GM12878 (cell line): ENCODE measurements at regions not wholly inside any gene's neighbourhood (a gene's known extent, or its start where the extent isn't known, plus 50 kb on each side); places are given as distances from the start of the nearest gene placed in this dataset.

Experiments
- ATAC-seq: fragments of 200-7000 bp; cut with Tn5 transposase; 3 replicates; pipeline ENCODE4 v1.9.1; 2020; ENCODE audit warnings: mild to moderate bottlenecking, moderate library complexity
- BruUV-seq: library from RNA; stranded (reverse); fragments of 400-500 nt; replicated peaks from 2 replicates; lab custom pipeline; 2021; lab: Mats Ljungman, UMichigan
- CTCF ChIA-PET: fragments of 300-600 bp; sonication (Branson Sonifier 250); formaldehyde crosslinking; extraction: SDS; loops from one replicate; lab custom pipeline; 2021; ENCODE audit warnings: inconsistent platforms; lab: Yijun Ruan, JAX
- POLR2A ChIA-PET: fragments of 350-600 bp; formaldehyde crosslinking; extraction: SDS; loops from one replicate; lab custom pipeline; 2021; ENCODE audit warnings: inconsistent platforms; lab: Charles Lee
- RAD21 ChIA-PET: fragments of 300-600 bp; sonication (Branson Sonifier 250); formaldehyde crosslinking; loops from one replicate; lab custom pipeline; 2023; ENCODE audit warnings: antibody characterized with exemption; ENCODE audit not compliant: unreplicated experiment; lab: Charles Lee
- SMC1A ChIA-PET: fragments of 300-600 bp; sonication (Branson Sonifier 250); formaldehyde crosslinking; loops from one replicate; lab custom pipeline; 2023; ENCODE audit not compliant: unreplicated experiment, uncharacterized antibody; lab: Charles Lee
- DNase-seq: peaks from one replicate; pipeline ENCODE4 v3.0.0-alpha.2; 2011; ENCODE audit warnings: low read depth, low spot score
- FAIRE-seq: peaks from 3 replicates; lab custom pipeline; 2011; peaks lifted over from hg19 to GRCh38; lab: Jason Lieb, UNC
- H2AFZ ChIP-seq: 2 replicates; pipeline ENCODE4 v1.6.0; 2011; ENCODE audit warnings: low read depth, low read length, control low read depth; ENCODE audit not compliant: control insufficient read depth
- H3K27ac ChIP-seq: 2 replicates; pipeline ENCODE4 v1.5.1; 2011; ENCODE audit warnings: control low read depth; ENCODE audit not compliant: control insufficient read depth, insufficient read depth
- H3K27me3 ChIP-seq, 2 experiments: replicated peaks in 1 of 2; 2 replicates each; pipeline versions ENCODE4 v1.6.0 to v1.6.1; 2011; ENCODE audit warnings: low read length in 1 of 2; ENCODE audit not compliant: control insufficient read depth in 2 of 2, insufficient read depth in 2 of 2
- H3K36me3 ChIP-seq, 2 experiments: 2 replicates each; pipeline ENCODE4 v1.5.1; 2011; ENCODE audit warnings: low read length in 1 of 2; ENCODE audit not compliant: control insufficient read depth in 2 of 2, insufficient read depth in 2 of 2
- H3K4me1 ChIP-seq: 2 replicates; pipeline ENCODE4 v1.6.1; 2011; ENCODE audit warnings: mild to moderate bottlenecking, low read length, moderate library complexity, mixed read lengths; ENCODE audit not compliant: control insufficient read depth, insufficient read depth
- H3K4me2 ChIP-seq: 2 replicates; pipeline ENCODE4 v1.6.0; 2011; ENCODE audit warnings: control low read depth; ENCODE audit not compliant: control insufficient read depth, insufficient read depth
- H3K4me3 ChIP-seq: fragments of 200-600 bp; sonication (generic); 2 replicates; pipeline ENCODE4 v1.5.1; 2016
- H3K79me2 ChIP-seq: 2 replicates; pipeline ENCODE4 v1.6.0; 2011; ENCODE audit warnings: low read length; ENCODE audit not compliant: control insufficient read depth, insufficient read depth
- H3K9ac ChIP-seq: 2 replicates; pipeline ENCODE4 v1.8.0; 2011; ENCODE audit warnings: low read length, control low read depth, mixed read lengths; ENCODE audit not compliant: control insufficient read depth, insufficient read depth
- H3K9me3 ChIP-seq: replicated peaks from 3 replicates; pipeline ENCODE4 v1.5.1; 2011; ENCODE audit warnings: mild to moderate bottlenecking, low read length; ENCODE audit not compliant: control insufficient read depth, insufficient read depth
- H4K20me1 ChIP-seq: 2 replicates; pipeline ENCODE4 v1.6.0; 2011; ENCODE audit not compliant: control insufficient read depth, insufficient read depth
- ASH2L ChIP-seq: fragments of 300-600, 200-600 bp; sonication (generic); IDR thresholded peaks from 2 replicates; pipeline ENCODE4 v1.6.1; 2017; ENCODE audit warnings: low read depth, mild to moderate bottlenecking, borderline replicate concordance
- BCL3 ChIP-seq: IDR thresholded peaks from 2 replicates; pipeline ENCODE4 v1.6.1; 2011; ENCODE audit warnings: borderline replicate concordance, low read depth, mild to moderate bottlenecking, moderate library complexity, low read length; ENCODE audit not compliant: insufficient read depth, poor library complexity, severe bottlenecking
- CBX3 ChIP-seq: fragments of 200-600 bp; sonication (generic); IDR thresholded peaks from 2 replicates; pipeline ENCODE4 v1.6.1; 2016; ENCODE audit warnings: low read depth, borderline replicate concordance
- CTCF ChIP-seq, 3 experiments: IDR thresholded peaks in 2 of 3; conservative IDR thresholded peaks in 1 of 3; 2 replicates each; pipeline ENCODE4 v1.5.1; 2011; ENCODE audit warnings: low read depth in 3 of 3, low read length in 3 of 3, mild to moderate bottlenecking in 3 of 3, control low read depth in 2 of 3, moderate library complexity in 2 of 3, inconsistent platforms in 1 of 3, mixed read lengths in 1 of 3; ENCODE audit not compliant: control insufficient read depth in 2 of 3, insufficient read depth in 1 of 3; ENCODE audit errors: extremely low read depth in 1 of 3
- ETV6 ChIP-seq, 2 experiments: fragments of 450-650 bp in 1 of 2; IDR thresholded peaks in 1 of 2; conservative IDR thresholded peaks in 1 of 2; 2 replicates each; pipeline ENCODE4 v1.6.1; 2014; ENCODE audit warnings: antibody characterized with exemption in 1 of 2, borderline replicate concordance in 1 of 2, low read depth in 1 of 2, mild to moderate bottlenecking in 1 of 2, moderate library complexity in 1 of 2
- GATAD2B ChIP-seq: fragments of 450-650 bp; conservative IDR thresholded peaks from 2 replicates; pipeline ENCODE4 v1.6.1; 2017; ENCODE audit warnings: low read depth, mild to moderate bottlenecking, moderate library complexity
- PAX8 ChIP-seq: fragments of 450-650 bp; IDR thresholded peaks from 2 replicates; pipeline ENCODE4 v1.6.1; 2017; ENCODE audit warnings: mild to moderate bottlenecking, moderate library complexity
- RAD51 ChIP-seq: fragments of 450-650 bp; IDR thresholded peaks from 2 replicates; pipeline ENCODE4 v1.6.1; 2016; ENCODE audit warnings: moderate library complexity, mild to moderate bottlenecking, inconsistent platforms
- RB1 ChIP-seq: fragments of 450-650 bp; formaldehyde crosslinking; IDR thresholded peaks from 2 replicates; pipeline ENCODE4 v1.6.1; 2017; ENCODE audit warnings: mild to moderate bottlenecking, borderline replicate concordance
- RBBP5 ChIP-seq: fragments of 200-600 bp; sonication (generic); conservative IDR thresholded peaks from 2 replicates; pipeline ENCODE4 v1.6.1; 2016
- SMAD5 ChIP-seq: IDR thresholded peaks from 2 replicates; pipeline ENCODE4 v1.6.1; 2016; ENCODE audit warnings: antibody characterized with exemption, low read depth
- TCF12 ChIP-seq: IDR thresholded peaks from 2 replicates; pipeline ENCODE4 v1.6.1; 2011; ENCODE audit warnings: low read depth, mild to moderate bottlenecking, low read length
- ZNF622 ChIP-seq: fragments of 450-650 bp; IDR thresholded peaks from 2 replicates; pipeline ENCODE4 v1.6.1; 2017; ENCODE audit warnings: mild to moderate bottlenecking, inconsistent platforms
- WGBS: methylation state at CpG from one replicate; pipeline ENCODE4 v1.1.6; 2016; ENCODE audit warnings: low lambda C conversion rate; ENCODE audit not compliant: insufficient replicate concordance, insufficient coverage; ENCODE audit errors: missing lambda C conversion rate; 5-methylcytosine and 5-hydroxymethylcytosine counted together
- in situ Hi-C: fragments of 300-500 bp; cut with MboI; formaldehyde crosslinking; loops from 9 replicates; pipeline ENCODE4 v1.14.3; 2018; ENCODE audit warnings: mixed read lengths
- intact Hi-C: fragments of 100-400 bp; cut with micrococcal nuclease; formaldehyde crosslinking; loops from one replicate; pipeline ENCODE4 v1.14.2; 2022; ENCODE audit not compliant: unreplicated experiment

- DNase-seq, result no peak
- in situ Hi-C loops, result no loop called here
- BruUV-seq, result no TSS peak
Observed at GRCh38 chr3:194984066-194984465, 286.9 kb downstream of the XXYLT1 start.

More at GRCh38 chr3:194984066-194984465, 286.9 kb downstream of the XXYLT1 start:
- FAIRE-seq, result no peak
- no peaks in the 10 kb centered on the region for H3K9me3 ChIP-seq
- intact Hi-C loops, result no loop called here
- no peaks in the 10 kb centered on the region for H4K20me1 ChIP-seq
- no peak for TF ChIP-seq TCF12
- no peak for TF ChIP-seq CTCF (IDR thresholded peaks at IDR 0.05 in 2 of 3, conservative IDR thresholded peaks at IDR 0.05 in 1 of 3; ENCODE audit: control insufficient read depth in 2 of 3, extremely low read depth in 1 of 3, insufficient read depth in 1 of 3, low read depth in 3 of 3, low read length in 3 of 3)
- no peak for TF ChIP-seq CBX3
- no peak for TF ChIP-seq RB1
- no peak for TF ChIP-seq RBBP5
- no peak for TF ChIP-seq PAX8
- TF ChIP-seq SMAD5, result no peak
- no peak for TF ChIP-seq RAD51
- TF ChIP-seq BCL3, result no peak
- no peak for TF ChIP-seq GATAD2B
- TF ChIP-seq ASH2L, result no peak
- TF ChIP-seq ETV6 (conservative IDR thresholded peaks at IDR 0.05 in 1 of 2, IDR thresholded peaks at IDR 0.05 in 1 of 2; ENCODE audit: borderline replicate concordance in 1 of 2, low read depth in 1 of 2), result no peak
- TF ChIP-seq ZNF622, result no peak
- TF ChIP-seq, all 136 proteins: peak for 0
- ChIA-PET POLR2A (no interaction called here), RAD21 (no interaction called here), SMC1A (no interaction called here), CTCF (no interaction called here)
- Histone ChIP-seq H3K4me2 (no peak overlapping the region), H3K27me3 (no peaks in the 10 kb centered on the region; a peak in 3 of 4 replicates), H3K9ac (no peak overlapping the region), H3K4me3 (no peak overlapping the region), H3K79me2 (no peaks in the 10 kb centered on the region), H2AFZ (no peak overlapping the region), H3K4me1 (no peaks in the 10 kb centered on the region), H3K36me3 (no peaks in the 10 kb centered on the region), H3K27ac (no peak overlapping the region)
- 0% methylated on average over 3 of the region's 3 CpGs for WGBS
- no peak for ATAC-seq
